ENCODE measurements at regions not wholly inside any gene's neighbourhood (a gene's known extent, or its start where the extent isn't known, plus 50 kb on each side); places are given as distances from the start of the nearest gene placed in this dataset.
"Not testable (repeated sequence)": the region's sequence is repeated elsewhere in the genome, so short reads cannot be mapped to it uniquely, and the experiment has no call there.

DNA sequence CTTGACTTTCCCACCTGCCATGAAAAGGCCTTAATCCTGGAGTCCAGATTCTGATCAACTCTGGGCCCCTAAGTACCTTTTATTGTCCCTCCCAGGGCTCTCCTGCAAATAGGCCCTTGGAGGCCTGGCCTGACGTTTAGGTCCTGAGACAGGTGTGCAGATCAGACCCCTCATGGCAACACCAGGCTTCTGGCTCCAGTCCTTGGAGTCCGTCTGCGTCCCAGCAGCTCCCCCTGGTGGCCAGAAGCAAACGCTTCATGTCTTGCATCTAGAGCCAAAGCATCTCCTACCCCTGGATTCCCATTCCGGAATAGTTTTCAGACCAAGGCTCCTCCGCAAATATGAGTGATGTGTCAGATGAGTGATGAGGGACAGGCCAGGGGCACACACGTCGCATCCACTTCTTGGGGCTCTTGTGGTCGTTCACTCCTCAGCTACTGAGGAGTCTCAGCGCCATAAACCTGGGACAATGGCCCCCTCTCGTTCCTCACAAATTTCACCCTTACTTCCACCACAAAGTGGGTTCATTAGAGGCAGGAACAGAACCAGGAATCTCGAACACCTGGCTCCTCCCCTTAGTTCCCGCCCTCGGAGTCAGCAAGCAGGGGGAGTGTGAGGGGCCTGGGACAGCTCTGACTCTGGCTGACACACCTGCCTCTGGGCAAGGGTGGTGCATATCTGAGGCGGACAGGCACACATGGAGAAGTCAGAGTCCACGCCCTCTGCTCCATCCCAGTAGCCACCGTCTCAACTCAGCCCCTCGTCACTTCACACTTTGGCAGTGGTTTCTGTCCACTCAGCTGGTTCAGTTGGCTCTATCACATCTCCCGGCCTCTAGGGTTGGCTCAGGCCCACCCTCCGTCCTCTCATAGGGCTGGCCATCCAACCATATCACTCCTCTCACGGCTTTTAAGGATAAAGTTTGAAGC, 77.9 kb upstream of the PWP1 start:
- DNase-seq = peak; percentile 34 to 47

GRCh38 chr12:107608779-107609178, 76.8 kb upstream of the PWP1 start:
- DNase-seq = not testable (repeated sequence)

DNA sequence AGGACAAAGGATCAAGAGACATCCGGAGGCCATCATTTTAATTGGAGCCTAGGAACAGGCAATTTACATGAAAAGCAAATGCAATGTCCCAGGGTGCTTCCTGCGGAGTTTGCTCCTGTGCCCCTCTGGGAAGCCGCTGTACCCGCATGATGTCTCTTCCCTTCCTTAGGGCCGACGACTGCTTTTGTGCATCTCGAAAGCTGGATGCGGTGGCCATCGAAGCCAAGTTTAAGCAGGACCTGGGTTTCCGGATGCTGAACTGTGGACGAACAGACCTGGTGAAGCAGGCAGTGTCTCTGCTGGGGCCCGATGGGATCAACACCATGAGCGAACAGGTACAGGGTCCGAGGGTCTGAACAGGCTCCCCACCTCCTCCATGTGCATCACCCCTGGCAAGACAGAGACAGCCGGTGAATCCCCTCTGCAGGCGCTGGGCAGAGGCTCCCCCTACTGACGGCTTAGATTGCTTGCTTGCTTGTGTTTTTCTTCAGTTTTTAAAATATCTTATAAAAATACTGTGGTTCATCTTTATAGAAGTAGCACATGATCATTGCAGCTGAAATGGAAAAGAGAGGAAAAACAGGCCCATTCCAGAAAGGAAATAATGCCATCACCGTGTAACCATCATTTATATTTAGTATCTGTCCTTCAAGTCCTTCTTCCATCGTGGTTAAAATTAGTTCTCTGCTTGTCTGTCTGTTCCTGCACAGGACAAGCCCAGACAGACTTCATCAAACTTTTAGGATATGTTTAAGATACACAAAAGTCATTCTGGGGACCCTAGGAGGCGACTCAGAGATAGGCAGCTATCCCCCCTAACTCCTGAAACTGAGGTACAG, 75.4 kb upstream of the PWP1 start:
- peak; percentile 22 to 62 for DNase-seq

DNA sequence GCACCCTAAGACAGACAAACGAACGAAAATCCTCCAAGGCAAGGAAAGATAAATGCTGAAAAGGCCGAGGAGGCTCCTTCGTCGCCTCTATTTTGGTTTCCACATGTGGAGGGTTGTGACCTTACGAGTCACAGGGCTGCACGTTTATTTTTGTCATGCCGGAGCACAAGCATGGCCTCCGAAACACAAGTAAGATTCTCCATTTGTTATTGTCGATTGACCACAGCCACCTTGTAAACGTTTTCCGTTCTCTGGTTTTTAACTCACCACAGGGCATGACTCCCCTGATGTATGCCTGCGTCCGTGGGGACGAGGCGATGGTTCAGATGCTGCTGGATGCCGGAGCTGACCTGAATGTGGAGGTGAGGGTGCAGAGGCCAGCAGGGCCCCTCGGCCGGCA, 73.1 kb upstream of the PWP1 start:
- DNase-seq = no peak

DNA sequence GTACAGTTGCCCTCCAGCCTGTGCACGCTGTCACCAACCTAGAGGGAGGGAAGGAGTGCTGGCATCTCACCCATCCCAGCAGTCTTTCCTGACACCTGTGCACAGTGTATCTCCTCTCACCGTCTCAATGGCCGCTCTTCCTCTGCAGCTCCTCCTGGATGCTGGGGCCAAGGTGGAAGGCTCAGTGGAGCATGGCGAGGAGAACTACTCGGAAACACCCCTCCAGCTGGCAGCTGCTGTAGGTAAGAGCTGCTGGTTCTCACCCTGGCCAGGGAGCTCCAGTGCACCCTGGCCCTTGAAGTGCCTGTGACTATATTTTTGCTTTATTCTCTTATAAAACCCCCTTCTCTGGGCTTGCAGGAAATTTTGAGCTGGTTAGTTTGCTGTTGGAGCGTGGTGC, 68.7 kb upstream of the PWP1 start:
- no peak for DNase-seq

DNA sequence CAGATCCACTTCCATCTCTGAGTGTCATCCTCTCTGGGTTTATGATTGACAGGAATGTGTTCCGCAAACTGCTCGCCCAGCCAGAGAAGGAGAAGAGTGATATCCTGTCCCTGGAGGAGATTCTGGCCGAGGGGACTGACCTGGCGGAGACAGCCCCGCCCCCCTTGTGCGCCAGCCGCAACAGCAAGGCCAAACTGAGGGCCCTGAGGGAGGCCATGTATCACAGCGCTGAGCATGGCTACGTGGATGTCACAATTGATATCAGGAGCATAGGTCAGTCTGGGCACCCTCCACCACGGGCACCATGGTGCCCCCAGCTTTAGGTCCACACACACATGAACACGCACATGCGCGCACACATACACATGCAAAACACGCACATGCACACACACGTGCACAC, 67.5 kb upstream of the PWP1 start:
- DNase-seq = no peak

DNA sequence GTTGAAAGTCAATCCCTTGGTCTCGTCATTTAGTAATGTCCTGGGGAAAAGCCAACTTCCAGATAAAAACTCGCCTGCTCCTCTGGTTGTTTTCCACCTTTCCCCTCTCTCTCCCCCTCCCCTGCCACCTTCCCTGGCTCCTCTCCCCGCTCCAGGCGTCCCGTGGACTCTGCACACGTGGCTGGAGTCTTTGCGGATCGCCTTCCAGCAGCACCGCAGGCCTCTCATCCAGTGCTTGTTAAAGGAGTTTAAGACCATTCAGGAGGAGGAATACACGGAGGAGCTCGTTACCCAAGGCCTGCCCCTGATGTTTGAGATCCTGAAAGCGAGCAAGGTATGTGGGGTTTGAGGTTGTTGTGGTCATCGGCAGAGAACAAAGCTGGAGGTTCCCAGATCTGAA, 65.8 kb upstream of the PWP1 start:
- no peak for DNase-seq

- DNase-seq = no peak
These were observed 63.6 kb upstream of the PWP1 start for GRCh38 chr12:107622001-107622400.

DNA sequence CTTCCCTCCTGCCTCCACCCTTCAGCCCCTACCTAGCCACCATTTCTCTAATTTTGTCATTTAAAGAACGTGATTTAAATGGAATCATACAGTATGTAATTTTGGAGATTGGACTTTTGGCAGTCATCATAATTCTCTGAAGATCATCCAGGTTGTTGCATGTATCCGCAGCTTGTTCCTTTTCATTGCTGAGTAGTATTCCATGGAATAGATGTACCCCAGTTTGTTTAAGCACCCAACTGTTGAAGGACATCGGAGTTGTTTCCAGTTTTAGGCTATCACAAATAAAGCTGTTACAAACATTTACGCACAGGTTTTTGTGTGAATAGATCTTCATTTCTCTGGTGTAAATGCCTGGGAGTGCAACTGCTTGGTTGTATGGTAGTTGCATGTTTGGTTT, 61.1 kb upstream of the PWP1 start:
- DNase-seq = no peak

DNA sequence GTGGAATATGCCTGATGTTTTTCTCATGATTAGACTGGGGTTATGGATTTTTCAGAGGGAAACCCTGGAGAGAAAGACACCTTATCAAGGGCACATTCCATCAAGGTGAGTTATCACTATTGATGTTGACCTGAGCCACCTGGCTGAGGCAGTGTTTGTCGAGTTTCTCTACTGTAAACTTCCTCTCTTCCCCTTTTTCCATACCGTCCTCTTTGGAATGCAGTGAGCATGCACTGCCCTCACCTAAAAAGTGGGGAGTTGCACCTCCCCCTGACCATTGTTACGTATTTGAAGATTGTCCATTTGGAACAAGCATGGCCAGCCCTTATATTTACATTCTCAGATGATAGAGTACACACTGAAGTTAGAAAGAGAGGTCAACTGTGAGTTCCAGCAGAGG, 53.9 kb upstream of the PWP1 start:
- no peak for DNase-seq

DNA sequence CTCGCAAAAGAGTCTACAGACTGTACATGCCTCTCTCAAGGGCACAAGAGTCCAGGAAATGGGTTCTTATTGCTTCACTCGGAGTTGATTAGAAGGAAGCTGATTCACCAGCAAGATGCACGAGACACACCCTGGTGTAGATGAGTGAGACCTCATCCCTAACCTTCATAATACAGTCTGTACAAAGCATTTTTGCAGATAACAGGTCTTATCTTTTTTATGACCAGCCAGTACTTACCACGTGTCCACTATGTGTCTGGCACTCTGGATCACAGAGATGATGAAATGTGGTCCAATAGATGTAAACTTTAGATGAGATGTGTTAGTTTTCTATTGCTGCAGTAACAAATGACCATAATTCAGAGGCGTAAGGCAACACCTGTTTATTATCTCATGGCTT, 53.4 kb upstream of the PWP1 start:
- DNase-seq = no peak

DNA sequence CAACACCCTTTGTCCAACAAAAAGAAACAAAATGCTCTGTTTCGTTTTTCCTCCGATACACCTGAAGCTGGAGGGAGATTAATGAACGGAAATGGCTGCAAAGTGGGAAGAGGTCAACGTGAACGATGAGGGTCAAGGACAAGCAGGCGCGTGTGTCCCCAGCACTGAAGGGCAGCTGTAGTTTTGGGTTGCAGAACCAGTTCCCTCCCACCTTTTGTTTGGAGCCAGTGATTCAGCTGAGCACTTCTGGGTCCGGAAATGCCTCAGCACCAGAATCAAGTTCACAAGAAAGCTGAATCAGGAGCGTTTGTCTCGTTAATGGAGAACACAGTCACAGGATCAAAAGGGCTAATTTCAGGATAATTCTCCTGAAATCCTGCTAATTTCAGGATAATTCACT, 51.1 kb upstream of the PWP1 start:
- DNase-seq = no peak

GRCh38 chr12:107635139-107635538, 50.5 kb upstream of the PWP1 start:
- DNase-seq = no peak
